MM.1S (cell line): ENCODE measurements at regions not wholly inside any gene's neighbourhood (a gene's known extent, or its start where the extent isn't known, plus 50 kb on each side); places are given as distances from the start of the nearest gene placed in this dataset.
"Not testable (repeated sequence)": the region's sequence is repeated elsewhere in the genome, so short reads cannot be mapped to it uniquely, and the experiment has no call there.

Experiments
- EZH2 ChIP-seq: fragments of 300-600 bp; sonication (generic); optimal IDR thresholded peaks from 2 replicates; pipeline ENCODE3; 2017; ENCODE audit warnings: low read depth, mild to moderate bottlenecking, antibody characterized with exemption, low read length, mixed read lengths
- EZH2phosphoT487 ChIP-seq: fragments of 300-600 bp; sonication (generic); IDR thresholded peaks from 2 replicates; pipeline ENCODE4 v1.6.1; 2018; ENCODE audit warnings: antibody characterized with exemption, low read length
- TF ChIP-seq, protein P1 (sequence below): fragments of 300-600 bp; sonication (generic); IDR thresholded peaks from 2 replicates; pipeline ENCODE4 v1.5.1; 2016; ENCODE audit warnings: antibody characterized with exemption, low read length, mixed read lengths

DNA sequence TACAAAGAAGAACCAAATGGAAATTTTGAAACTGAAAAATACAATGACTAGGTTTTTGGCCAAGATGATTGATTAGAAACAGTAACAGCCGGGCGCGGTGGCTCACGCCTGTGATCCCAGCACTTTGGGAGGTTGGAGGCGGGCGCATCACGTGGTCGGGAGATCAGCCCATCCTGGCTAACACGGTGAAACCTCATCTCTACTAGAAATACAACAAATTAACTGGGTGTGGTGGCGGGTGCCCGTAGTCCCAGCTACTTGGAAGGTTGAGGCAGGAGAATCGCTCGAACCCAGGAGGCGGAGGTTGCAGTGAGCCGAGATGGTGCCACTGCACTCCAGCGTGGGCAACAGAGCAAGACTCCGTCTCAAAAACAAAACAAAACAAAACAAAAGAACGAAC, 785.8 kb upstream of the DDX18 start:
- TF ChIP-seq, protein P1, sequence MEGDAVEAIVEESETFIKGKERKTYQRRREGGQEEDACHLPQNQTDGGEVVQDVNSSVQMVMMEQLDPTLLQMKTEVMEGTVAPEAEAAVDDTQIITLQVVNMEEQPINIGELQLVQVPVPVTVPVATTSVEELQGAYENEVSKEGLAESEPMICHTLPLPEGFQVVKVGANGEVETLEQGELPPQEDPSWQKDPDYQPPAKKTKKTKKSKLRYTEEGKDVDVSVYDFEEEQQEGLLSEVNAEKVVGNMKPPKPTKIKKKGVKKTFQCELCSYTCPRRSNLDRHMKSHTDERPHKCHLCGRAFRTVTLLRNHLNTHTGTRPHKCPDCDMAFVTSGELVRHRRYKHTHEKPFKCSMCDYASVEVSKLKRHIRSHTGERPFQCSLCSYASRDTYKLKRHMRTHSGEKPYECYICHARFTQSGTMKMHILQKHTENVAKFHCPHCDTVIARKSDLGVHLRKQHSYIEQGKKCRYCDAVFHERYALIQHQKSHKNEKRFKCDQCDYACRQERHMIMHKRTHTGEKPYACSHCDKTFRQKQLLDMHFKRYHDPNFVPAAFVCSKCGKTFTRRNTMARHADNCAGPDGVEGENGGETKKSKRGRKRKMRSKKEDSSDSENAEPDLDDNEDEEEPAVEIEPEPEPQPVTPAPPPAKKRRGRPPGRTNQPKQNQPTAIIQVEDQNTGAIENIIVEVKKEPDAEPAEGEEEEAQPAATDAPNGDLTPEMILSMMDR = not testable (repeated sequence)
- TF ChIP-seq EZH2, EZH2phosphoT487: not testable (repeated sequence)
